ENCODE measurements at regions not wholly inside any gene's neighbourhood (a gene's known extent, or its start where the extent isn't known, plus 50 kb on each side); places are given as distances from the start of the nearest gene placed in this dataset.

- no peak overlapping the region for H3K4me3 ChIP-seq (ENCODE audit: low read depth, low read length)
- TF ChIP-seq CTCF (IDR thresholded peaks at IDR 0.05; ENCODE audit: insufficient read depth, low read depth, low read length, missing control alignments): no peak
- DNase-seq (ENCODE audit: low read depth): no peak
Measured at GRCh38 chr1:223052462-223052861, 90.6 kb downstream of the TLR5 start.

GRCh38 chr1:223052931-223053330, 90.1 kb downstream of the TLR5 start:
- TF ChIP-seq CTCF (IDR thresholded peaks at IDR 0.05; ENCODE audit: insufficient read depth, low read depth, low read length, missing control alignments): no peak
- H3K4me3 ChIP-seq (ENCODE audit: low read depth, low read length): no peak overlapping the region
- no peak for DNase-seq (ENCODE audit: low read depth)

- no peak for TF ChIP-seq CTCF (IDR thresholded peaks at IDR 0.05; ENCODE audit: insufficient read depth, low read depth, low read length, missing control alignments)
- no peak for DNase-seq (ENCODE audit: low read depth)
- no peak overlapping the region for H3K4me3 ChIP-seq (ENCODE audit: low read depth, low read length)
Measured at GRCh38 chr1:223056802-223057201, 86.2 kb downstream of the TLR5 start.

GRCh38 chr1:223057569-223058093, 85.4 kb downstream of the TLR5 start:
- TF ChIP-seq CTCF (IDR thresholded peaks at IDR 0.05; ENCODE audit: insufficient read depth, low read depth, low read length, missing control alignments): no peak
- DNase-seq (ENCODE audit: low read depth): peak; percentile 24
- H3K4me3 ChIP-seq (ENCODE audit: low read depth, low read length): no peak overlapping the region

All from GM12865 (cell line).